GM21381 (cell line): ENCODE measurements at regions not wholly inside any gene's neighbourhood (a gene's known extent, or its start where the extent isn't known, plus 50 kb on each side); places are given as distances from the start of the nearest gene placed in this dataset.
"Not testable (repeated sequence)": the region's sequence is repeated elsewhere in the genome, so short reads cannot be mapped to it uniquely, and the experiment has no call there.

Experiments
- ATAC-seq: cut with Tn5 transposase; IDR thresholded peaks from one replicate; pipeline ENCODE4 v1.9.1; 2021; ENCODE audit warnings: mild to moderate bottlenecking, moderate library complexity; ENCODE audit not compliant: unreplicated experiment

- ATAC-seq: no peak
Measured at GRCh38 chr6:25112322-25112773, 166.8 kb upstream of the CARMIL1 start.

- no peak for ATAC-seq
Measured at GRCh38 chr6:25113436-25113835, 165.7 kb upstream of the CARMIL1 start.

- no peak for ATAC-seq
Measured at GRCh38 chr6:25118038-25118437, 161.1 kb upstream of the CARMIL1 start.

- ATAC-seq: no peak
Measured at GRCh38 chr6:25121186-25121585, 158.0 kb upstream of the CARMIL1 start.

- ATAC-seq: no peak
Measured at GRCh38 chr6:25122001-25122400, 157.2 kb upstream of the CARMIL1 start.

GRCh38 chr6:25122622-25123237, 156.4 kb upstream of the CARMIL1 start:
- ATAC-seq: no peak

GRCh38 chr6:25124216-25124715, 154.9 kb upstream of the CARMIL1 start:
- no peak for ATAC-seq

GRCh38 chr6:25125736-25126135, 153.4 kb upstream of the CARMIL1 start:
- ATAC-seq: no peak

- ATAC-seq: no peak
Measured at GRCh38 chr6:25127076-25127837, 151.9 kb upstream of the CARMIL1 start.

- no peak for ATAC-seq
Measured at GRCh38 chr6:25130518-25130917, 148.7 kb upstream of the CARMIL1 start.

- no peak for ATAC-seq
Measured at GRCh38 chr6:25132934-25133333, 146.2 kb upstream of the CARMIL1 start.

GRCh38 chr6:25133568-25133967, 145.6 kb upstream of the CARMIL1 start:
- no peak for ATAC-seq

GRCh38 chr6:25136854-25137253, 142.3 kb upstream of the CARMIL1 start:
- no peak for ATAC-seq

GRCh38 chr6:25137480-25137879, 141.7 kb upstream of the CARMIL1 start:
- ATAC-seq: peak; percentile 2

- no peak for ATAC-seq
Measured at GRCh38 chr6:25137916-25138232, 141.3 kb upstream of the CARMIL1 start.

- peak; percentile 81 for ATAC-seq
Measured at GRCh38 chr6:25138233-25138933, 140.8 kb upstream of the CARMIL1 start.

GRCh38 chr6:25138934-25139415, 140.2 kb upstream of the CARMIL1 start:
- ATAC-seq: peak; percentile 7

- ATAC-seq: not testable (repeated sequence)
Measured at GRCh38 chr6:25139608-25140007, 139.6 kb upstream of the CARMIL1 start.

- no peak for ATAC-seq
Measured at GRCh38 chr6:25142506-25142905, 136.7 kb upstream of the CARMIL1 start.

GRCh38 chr6:25144919-25145318, 134.3 kb upstream of the CARMIL1 start:
- no peak for ATAC-seq

GRCh38 chr6:25147223-25147622, 132.0 kb upstream of the CARMIL1 start:
- ATAC-seq: peak; percentile 98

GRCh38 chr6:25150031-25150430, 129.1 kb upstream of the CARMIL1 start:
- ATAC-seq: no peak
